Body of pancreas (tissue), 4 donors: ENCODE measurements at regions not wholly inside any gene's neighbourhood (a gene's known extent, or its start where the extent isn't known, plus 50 kb on each side); places are given as distances from the start of the nearest gene placed in this dataset.
"Not testable (repeated sequence)": the region's sequence is repeated elsewhere in the genome, so short reads cannot be mapped to it uniquely, and the experiment has no call there.

ENCODE experiments used
- ATAC-seq: fragments of 150-250 bp; one replicate; pipeline ENCODE4 v1.9.1; 2016
- DNase-seq, 4 donors: peaks; one replicate each; pipeline ENCODE4 v3.0.0-alpha.2; 2019
- H3K27ac ChIP-seq, 4 donors: fragments of 200-600 bp; sonication (generic); 1 replicate in 3 of 4; 2 replicates in 1 of 4; pipeline versions ENCODE4 v1.5.1 to v1.6.1; 2016 to 2019; ENCODE audit warnings: mild to moderate bottlenecking in 1 of 4, mixed read lengths in 1 of 4, moderate library complexity in 1 of 4
- H3K27me3 ChIP-seq, 2 donors: fragments of 200-600 bp; sonication (generic); one replicate each; pipeline ENCODE4 v1.6.0; 2016; ENCODE audit warnings: mild to moderate bottlenecking in 1 of 2
- H3K36me3 ChIP-seq, 2 donors: fragments of 200-600 bp; sonication (generic); replicated peaks in 1 of 2; 2 replicates each; pipeline ENCODE4 v1.5.1; 2016; ENCODE audit warnings: low read depth in 2 of 2; ENCODE audit not compliant: insufficient read depth in 1 of 2
- H3K4me1 ChIP-seq: fragments of 200-600 bp; sonication (generic); one replicate; pipeline ENCODE4 v1.6.0; 2016
- H3K4me3 ChIP-seq, 2 donors: fragments of 200-600 bp; sonication (generic); 1 replicate in 1 of 2; 2 replicates in 1 of 2; pipeline ENCODE4 v1.5.1; 2016 to 2019
- H3K9me3 ChIP-seq, 3 donors: fragments of 200-600 bp; sonication (generic); 1 replicate in 2 of 3; 2 replicates in 1 of 3; pipeline ENCODE4 v1.5.1; 2016
- POLR2A ChIP-seq, 3 donors: fragments of 450-650 bp; IDR thresholded peaks; one replicate each; pipeline ENCODE4 v1.6.1; 2016; ENCODE audit warnings: antibody characterized with exemption in 3 of 3, mild to moderate bottlenecking in 2 of 3
- WGBS, 2 donors: methylation state at CpG; one replicate each; pipeline ENCODE4 v1.1.5; 2017; 5-methylcytosine and 5-hydroxymethylcytosine counted together
- intact Hi-C: fragments of 100-400 bp; cut with DNase I; formaldehyde crosslinking; loops from one replicate; pipeline ENCODE4 v1.15.1; 2023
- TF ChIP-seq, protein P1 (sequence below), 7 experiments: fragments of 450-650 bp in 4 of 7; fragments of 200-600 bp in 3 of 7; sonication (generic) in 3 of 7; IDR thresholded peaks; one replicate each; pipeline ENCODE4 v1.5.1; 2016 to 2019; ENCODE audit warnings: antibody characterized with exemption in 7 of 7

DNA sequence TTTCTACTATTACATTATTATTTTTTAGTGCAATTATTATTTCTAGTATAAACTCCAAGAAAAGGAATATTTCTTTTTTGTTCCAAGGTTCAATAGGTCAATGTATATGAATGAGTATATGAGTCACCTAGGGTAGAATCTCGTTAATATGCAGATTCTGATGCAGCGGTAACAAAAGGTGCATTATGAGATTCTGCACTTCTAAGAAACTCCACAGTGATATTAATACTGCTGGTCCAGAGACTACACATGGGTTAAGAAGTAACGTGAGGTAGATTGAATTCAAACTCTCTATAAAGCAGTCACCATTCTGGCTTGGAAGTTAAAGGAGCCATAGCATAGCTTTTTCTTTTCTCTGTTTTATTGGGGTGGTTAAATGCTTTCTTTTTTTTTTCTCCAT lies 596.2 kb upstream of the TBL1XR1 start:
- no peak for ATAC-seq
- intact Hi-C loops, result no loop called here
- no peak for DNase-seq
- H3K27ac ChIP-seq, result no peak overlapping the region
- H3K9me3 ChIP-seq, result no peaks in the 10 kb centered on the region
- no peaks in the 10 kb centered on the region for H3K4me1 ChIP-seq
- no peak overlapping the region for H3K4me3 ChIP-seq
- 82% methylated on average over 3 of the region's 3 CpGs for WGBS, 2 donors
- no peaks in the 10 kb centered on the region for H3K27me3 ChIP-seq
- TF ChIP-seq, protein P1, sequence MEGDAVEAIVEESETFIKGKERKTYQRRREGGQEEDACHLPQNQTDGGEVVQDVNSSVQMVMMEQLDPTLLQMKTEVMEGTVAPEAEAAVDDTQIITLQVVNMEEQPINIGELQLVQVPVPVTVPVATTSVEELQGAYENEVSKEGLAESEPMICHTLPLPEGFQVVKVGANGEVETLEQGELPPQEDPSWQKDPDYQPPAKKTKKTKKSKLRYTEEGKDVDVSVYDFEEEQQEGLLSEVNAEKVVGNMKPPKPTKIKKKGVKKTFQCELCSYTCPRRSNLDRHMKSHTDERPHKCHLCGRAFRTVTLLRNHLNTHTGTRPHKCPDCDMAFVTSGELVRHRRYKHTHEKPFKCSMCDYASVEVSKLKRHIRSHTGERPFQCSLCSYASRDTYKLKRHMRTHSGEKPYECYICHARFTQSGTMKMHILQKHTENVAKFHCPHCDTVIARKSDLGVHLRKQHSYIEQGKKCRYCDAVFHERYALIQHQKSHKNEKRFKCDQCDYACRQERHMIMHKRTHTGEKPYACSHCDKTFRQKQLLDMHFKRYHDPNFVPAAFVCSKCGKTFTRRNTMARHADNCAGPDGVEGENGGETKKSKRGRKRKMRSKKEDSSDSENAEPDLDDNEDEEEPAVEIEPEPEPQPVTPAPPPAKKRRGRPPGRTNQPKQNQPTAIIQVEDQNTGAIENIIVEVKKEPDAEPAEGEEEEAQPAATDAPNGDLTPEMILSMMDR (IDR thresholded peaks at IDR 0.05), result no peak
- no peak for TF ChIP-seq POLR2A (IDR thresholded peaks at IDR 0.05)
- no peaks in the 10 kb centered on the region for H3K36me3 ChIP-seq

DNA sequence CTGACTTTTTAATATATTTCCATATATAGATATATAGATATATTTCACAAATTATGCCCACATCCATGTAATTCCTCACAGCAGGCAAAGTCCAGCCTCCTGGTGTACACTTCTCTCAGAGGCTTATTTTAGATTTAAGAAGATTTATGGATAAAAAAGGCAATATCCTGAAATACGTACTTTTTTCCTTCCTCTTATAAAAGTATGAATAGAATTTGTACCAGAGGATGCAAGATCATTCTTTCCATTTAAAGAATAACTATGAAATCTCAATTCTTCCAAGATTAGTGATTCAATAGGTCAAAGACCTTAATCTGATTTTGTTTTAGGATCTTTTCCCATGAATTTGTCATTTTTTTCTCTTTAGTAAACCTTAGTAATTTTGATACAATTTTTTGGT lies 597.9 kb upstream of the TBL1XR1 start:
- H3K27ac ChIP-seq, result no peak overlapping the region
- WGBS, 2 donors, result 75 to 84% methylated on average over 1 of the region's 1 CpG
- no peak for ATAC-seq
- TF ChIP-seq POLR2A (IDR thresholded peaks at IDR 0.05), result no peak
- no peaks in the 10 kb centered on the region for H3K27me3 ChIP-seq
- intact Hi-C loops, result no loop called here
- no peaks in the 10 kb centered on the region for H3K36me3 ChIP-seq
- H3K9me3 ChIP-seq, result no peaks in the 10 kb centered on the region
- no peak overlapping the region for H3K4me3 ChIP-seq
- DNase-seq, result no peak
- no peaks in the 10 kb centered on the region for H3K4me1 ChIP-seq

DNA sequence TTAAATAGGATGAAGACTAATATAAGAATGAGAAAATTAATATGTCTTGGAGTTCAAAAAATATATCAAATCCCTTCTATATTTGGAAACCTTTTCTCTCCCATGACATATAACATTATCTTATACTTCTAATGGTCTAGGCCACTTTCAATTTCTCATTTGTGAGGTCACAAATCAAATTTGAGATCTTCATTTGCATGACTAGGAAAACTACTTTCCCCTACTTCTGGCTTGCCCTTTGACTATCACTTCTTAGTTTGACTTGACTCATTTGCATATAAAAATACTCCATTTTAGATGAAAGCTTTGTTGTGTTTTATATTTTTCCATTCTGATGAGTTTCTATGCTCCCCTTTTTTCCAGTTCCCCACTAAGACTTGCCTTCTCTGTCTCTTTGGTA lies 598.6 kb upstream of the TBL1XR1 start:
- Histone ChIP-seq H3K4me1 (no peaks in the 10 kb centered on the region), H3K27ac (no peak overlapping the region), H3K4me3 (no peak overlapping the region), H3K36me3 (no peaks in the 10 kb centered on the region), H3K27me3 (no peaks in the 10 kb centered on the region), H3K9me3 (no peaks in the 10 kb centered on the region)
- ATAC-seq (no peak), DNase-seq (no peak)
- TF ChIP-seq, protein P1 (IDR thresholded peaks at IDR 0.05), result no peak
- TF ChIP-seq POLR2A (IDR thresholded peaks at IDR 0.05), result no peak
- intact Hi-C loops, result no loop called here

DNA sequence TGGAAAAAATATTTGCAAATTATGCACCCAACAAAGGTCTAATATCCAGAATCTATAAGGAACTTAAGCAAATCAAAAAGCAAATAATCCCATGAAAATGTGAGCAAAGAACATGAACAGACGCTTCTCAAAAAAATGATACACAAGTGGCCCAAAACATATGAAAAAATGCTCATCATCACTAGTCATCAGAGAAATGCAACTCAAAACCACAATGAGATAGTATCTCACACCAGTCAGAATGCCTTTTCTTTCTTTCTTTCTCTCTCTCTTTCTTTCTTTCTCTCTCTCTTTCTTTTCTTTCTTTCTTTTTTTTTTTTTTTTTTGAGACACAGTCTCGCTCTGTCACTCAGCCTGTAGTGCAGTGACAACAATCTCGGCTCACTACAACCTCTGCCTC lies 602.9 kb upstream of the TBL1XR1 start:
- H3K4me3 ChIP-seq, H3K27ac ChIP-seq, intact Hi-C loops, H3K9me3 ChIP-seq, ATAC-seq, H3K36me3 ChIP-seq, H3K27me3 ChIP-seq, DNase-seq, H3K4me1 ChIP-seq: not testable (repeated sequence)
- WGBS, 2 donors, result 90 to 92% methylated on average over 2 to 3 of the region's 3 CpGs

GRCh38 chr3:177800561-177800960 lies 603.3 kb upstream of the TBL1XR1 start:
- no peak for DNase-seq
- TF ChIP-seq, protein P1 (IDR thresholded peaks at IDR 0.05), result no peak
- no peak for TF ChIP-seq POLR2A (IDR thresholded peaks at IDR 0.05)
- Histone ChIP-seq H3K4me3 (no peak overlapping the region), H3K9me3 (no peaks in the 10 kb centered on the region), H3K27me3 (no peaks in the 10 kb centered on the region), H3K4me1 (no peaks in the 10 kb centered on the region), H3K27ac (no peak overlapping the region), H3K36me3 (no peaks in the 10 kb centered on the region)
- no peak for ATAC-seq
- intact Hi-C loops, result no loop called here
- 71 to 72% methylated on average over 3 of the region's 3 CpGs for WGBS, 2 donors

DNA sequence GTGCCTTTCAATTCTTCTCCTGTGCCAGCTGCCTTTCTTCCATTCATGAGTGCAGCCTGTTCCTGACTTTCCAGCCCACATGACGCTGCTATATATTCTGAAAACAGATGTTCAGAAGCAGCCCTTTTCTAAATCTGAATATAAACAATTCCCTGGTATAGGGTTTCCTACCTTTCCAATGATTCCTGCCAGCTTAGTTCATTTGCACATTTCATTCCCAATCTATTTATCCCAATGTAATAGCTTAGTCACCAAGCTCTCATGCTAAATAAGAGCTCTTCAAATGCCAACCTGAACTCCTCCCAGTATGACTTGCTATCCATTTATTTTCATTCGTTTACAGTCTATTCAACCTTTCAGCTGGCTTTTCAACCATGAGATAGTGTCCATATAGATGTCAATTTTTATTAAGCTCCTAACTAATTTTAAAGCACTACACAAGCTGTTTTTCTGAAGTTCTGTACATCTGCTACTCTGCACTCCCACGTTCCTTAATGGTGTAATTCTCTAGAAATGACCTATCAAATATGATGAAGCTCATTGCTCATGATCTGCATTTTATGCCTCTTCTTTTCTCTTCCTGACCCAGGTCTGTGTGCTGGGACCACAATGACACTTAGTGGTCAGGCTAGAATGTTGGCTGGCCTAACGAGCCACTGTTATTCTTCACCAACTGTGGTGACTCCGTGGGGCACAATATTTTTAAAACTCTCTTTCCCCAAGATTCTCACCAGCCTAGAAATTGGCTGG lies 605.0 kb upstream of the TBL1XR1 start:
- no peak overlapping the region for H3K4me3 ChIP-seq
- no peak for ATAC-seq
- no peak for DNase-seq
- H3K27ac ChIP-seq, result no peak overlapping the region
- H3K36me3 ChIP-seq, result no peaks in the 10 kb centered on the region
- no peaks in the 10 kb centered on the region for H3K4me1 ChIP-seq
- no peak for TF ChIP-seq POLR2A (IDR thresholded peaks at IDR 0.05)
- TF ChIP-seq, protein P1 (IDR thresholded peaks at IDR 0.05), result no peak
- intact Hi-C loops, result no loop called here
- no peaks in the 10 kb centered on the region for H3K27me3 ChIP-seq
- WGBS, 2 donors, result 79 to 85% methylated on average over 5 of the region's 5 CpGs
- H3K9me3 ChIP-seq, result no peaks in the 10 kb centered on the region
